ENCODE measurements at regions not wholly inside any gene's neighbourhood (a gene's known extent, or its start where the extent isn't known, plus 50 kb on each side); places are given as distances from the start of the nearest gene placed in this dataset.
A peak's percentile ranks its signal among the peaks of the same experiment; 100 is the strongest.
"Not testable (repeated sequence)": the region's sequence is repeated elsewhere in the genome, so short reads cannot be mapped to it uniquely, and the experiment has no call there.

DNA sequence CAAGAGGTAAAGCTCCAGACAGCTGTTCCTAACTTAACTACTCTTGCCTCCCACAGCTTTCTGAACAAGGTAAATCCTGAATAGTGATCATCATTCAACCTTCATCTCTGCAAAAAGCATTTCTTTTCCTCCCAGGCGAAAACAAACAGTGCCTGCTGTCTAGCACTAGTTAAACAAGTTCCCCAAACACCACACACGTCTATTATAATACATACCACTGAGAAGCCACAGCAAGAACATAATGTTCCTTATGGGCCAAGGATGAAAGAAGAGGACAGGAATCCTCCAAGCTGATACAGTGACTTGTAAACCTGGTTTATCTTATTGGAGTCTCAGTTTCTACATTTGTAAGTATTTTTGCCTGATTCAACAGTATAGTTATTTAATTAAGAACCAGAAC lies 56.1 kb upstream of the PDPR start:
- H3K4me1 ChIP-seq (ENCODE audit: control insufficient read depth, insufficient read depth, low read length); FAIRE-seq; H2AFZ ChIP-seq (ENCODE audit: control insufficient read depth, low read depth, low read length); CTCF ChIA-PET; RAD21 ChIA-PET (ENCODE audit: unreplicated experiment); SMC1A ChIA-PET (ENCODE audit: uncharacterized antibody, unreplicated experiment); DNase-seq (ENCODE audit: low read depth, low spot score); H3K9me3 ChIP-seq (replicated peaks; ENCODE audit: control insufficient read depth, insufficient read depth, low read length); POLR2A ChIA-PET; H3K27ac ChIP-seq (ENCODE audit: control insufficient read depth, insufficient read depth); BruUV-seq (replicated peaks); H3K27me3 ChIP-seq (replicated peaks in 1 of 2; ENCODE audit: control insufficient read depth in 2 of 2, insufficient read depth in 2 of 2, low read length in 1 of 2); H3K36me3 ChIP-seq (ENCODE audit: control insufficient read depth in 2 of 2, insufficient read depth in 2 of 2, low read length in 1 of 2); H3K79me2 ChIP-seq (ENCODE audit: control insufficient read depth, insufficient read depth, low read length); intact Hi-C loops (cut with micrococcal nuclease; ENCODE audit: unreplicated experiment); H3K4me3 ChIP-seq; H4K20me1 ChIP-seq (ENCODE audit: control insufficient read depth, insufficient read depth); H3K9ac ChIP-seq (ENCODE audit: control insufficient read depth, insufficient read depth, low read length); in situ Hi-C loops (cut with MboI): not testable (repeated sequence)
- peak; percentile 9; the same call in 1 of the 3 replicates for ATAC-seq
- H3K4me2 ChIP-seq (ENCODE audit: control insufficient read depth, insufficient read depth) = 0 out of 2 replicates have a peak overlapping the region, but pooled peaks have one; percentile 25
- WGBS (ENCODE audit: insufficient coverage, insufficient replicate concordance, low lambda C conversion rate, missing lambda C conversion rate) = 0% methylated on average over 1 of the region's 2 CpGs

DNA sequence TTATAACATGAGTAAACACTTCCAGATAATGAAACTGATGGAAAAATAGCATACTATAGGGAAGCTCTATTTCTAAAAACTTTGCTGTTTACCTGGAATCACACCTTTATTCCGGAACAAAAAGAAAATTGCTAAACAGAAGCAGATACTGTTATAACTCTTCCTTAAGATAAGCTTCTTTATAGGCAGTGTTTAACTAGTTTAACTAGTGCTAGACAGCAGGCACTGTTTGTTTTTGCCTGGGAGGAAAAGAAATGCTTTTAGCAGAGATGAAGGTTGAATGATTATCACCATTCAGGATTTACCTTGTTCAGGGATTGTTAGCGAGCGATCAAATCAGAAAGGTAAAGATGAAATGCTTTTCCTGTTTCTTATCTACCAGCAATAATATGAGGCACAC lies 54.7 kb upstream of the PDPR start:
- POLR2A ChIA-PET; H2AFZ ChIP-seq (ENCODE audit: control insufficient read depth, low read depth, low read length); intact Hi-C loops (cut with micrococcal nuclease; ENCODE audit: unreplicated experiment); CTCF ChIA-PET; ATAC-seq; H4K20me1 ChIP-seq (ENCODE audit: control insufficient read depth, insufficient read depth); H3K27ac ChIP-seq (ENCODE audit: control insufficient read depth, insufficient read depth); H3K4me1 ChIP-seq (ENCODE audit: control insufficient read depth, insufficient read depth, low read length); H3K4me2 ChIP-seq (ENCODE audit: control insufficient read depth, insufficient read depth); RAD21 ChIA-PET (ENCODE audit: unreplicated experiment); DNase-seq (ENCODE audit: low read depth, low spot score); H3K4me3 ChIP-seq; H3K9me3 ChIP-seq (replicated peaks; ENCODE audit: control insufficient read depth, insufficient read depth, low read length); FAIRE-seq; BruUV-seq (replicated peaks); in situ Hi-C loops (cut with MboI); H3K27me3 ChIP-seq (replicated peaks in 1 of 2; ENCODE audit: control insufficient read depth in 2 of 2, insufficient read depth in 2 of 2, low read length in 1 of 2); H3K79me2 ChIP-seq (ENCODE audit: control insufficient read depth, insufficient read depth, low read length); H3K36me3 ChIP-seq (ENCODE audit: control insufficient read depth in 2 of 2, insufficient read depth in 2 of 2, low read length in 1 of 2); H3K9ac ChIP-seq (ENCODE audit: control insufficient read depth, insufficient read depth, low read length): not testable (repeated sequence)
- SMC1A ChIA-PET (ENCODE audit: uncharacterized antibody, unreplicated experiment) = interaction anchor here (0.8 kb wide), 1 partner anchor 24 kb away, joined by 3 read pairs; no protein-coding TSS in a partner anchor
- WGBS (ENCODE audit: insufficient coverage, insufficient replicate concordance, low lambda C conversion rate, missing lambda C conversion rate) = 91% methylated on average over 3 of the region's 3 CpGs

DNA sequence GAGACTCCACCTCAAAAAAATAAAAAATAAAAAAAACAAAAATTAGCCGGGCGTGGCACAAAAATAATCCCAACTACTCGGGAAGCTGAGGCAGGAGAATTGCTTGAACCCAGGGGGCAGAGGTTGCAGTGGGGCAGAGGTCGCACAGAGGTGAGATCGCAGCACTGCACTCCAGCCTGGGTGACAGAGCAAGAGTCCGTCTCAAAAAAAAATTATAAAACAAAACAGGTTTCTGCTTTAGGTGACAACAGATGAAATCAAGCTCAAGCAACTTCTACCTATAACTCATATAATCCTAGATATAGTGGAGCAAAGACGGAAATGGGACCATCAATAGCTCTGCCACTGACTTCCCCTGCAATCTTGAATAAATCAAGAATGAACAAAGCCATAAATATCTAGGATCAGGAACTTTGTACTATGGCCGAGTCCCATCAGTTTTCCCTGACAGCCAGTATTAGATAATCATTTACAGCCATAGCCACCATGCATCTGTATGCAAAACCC lies 53.6 kb upstream of the PDPR start:
- H3K36me3 ChIP-seq (ENCODE audit: control insufficient read depth in 2 of 2, insufficient read depth in 2 of 2, low read length in 1 of 2); BruUV-seq (replicated peaks); H3K4me3 ChIP-seq; ATAC-seq; intact Hi-C loops (cut with micrococcal nuclease; ENCODE audit: unreplicated experiment); RAD21 ChIA-PET (ENCODE audit: unreplicated experiment); SMC1A ChIA-PET (ENCODE audit: uncharacterized antibody, unreplicated experiment); POLR2A ChIA-PET; H3K79me2 ChIP-seq (ENCODE audit: control insufficient read depth, insufficient read depth, low read length); FAIRE-seq; H4K20me1 ChIP-seq (ENCODE audit: control insufficient read depth, insufficient read depth); in situ Hi-C loops (cut with MboI); H3K9ac ChIP-seq (ENCODE audit: control insufficient read depth, insufficient read depth, low read length); H3K27me3 ChIP-seq (replicated peaks in 1 of 2; ENCODE audit: control insufficient read depth in 2 of 2, insufficient read depth in 2 of 2, low read length in 1 of 2); H3K4me2 ChIP-seq (ENCODE audit: control insufficient read depth, insufficient read depth); H2AFZ ChIP-seq (ENCODE audit: control insufficient read depth, low read depth, low read length); H3K27ac ChIP-seq (ENCODE audit: control insufficient read depth, insufficient read depth); H3K4me1 ChIP-seq (ENCODE audit: control insufficient read depth, insufficient read depth, low read length); DNase-seq (ENCODE audit: low read depth, low spot score); H3K9me3 ChIP-seq (replicated peaks; ENCODE audit: control insufficient read depth, insufficient read depth, low read length): not testable (repeated sequence)
- CTCF ChIA-PET = interaction anchor here (0.6 kb wide), 1 partner anchor 561 kb away, joined by 3 read pairs; no protein-coding TSS in a partner anchor
- WGBS (ENCODE audit: insufficient coverage, insufficient replicate concordance, low lambda C conversion rate, missing lambda C conversion rate) = 83% methylated on average over 8 of the region's 8 CpGs

DNA sequence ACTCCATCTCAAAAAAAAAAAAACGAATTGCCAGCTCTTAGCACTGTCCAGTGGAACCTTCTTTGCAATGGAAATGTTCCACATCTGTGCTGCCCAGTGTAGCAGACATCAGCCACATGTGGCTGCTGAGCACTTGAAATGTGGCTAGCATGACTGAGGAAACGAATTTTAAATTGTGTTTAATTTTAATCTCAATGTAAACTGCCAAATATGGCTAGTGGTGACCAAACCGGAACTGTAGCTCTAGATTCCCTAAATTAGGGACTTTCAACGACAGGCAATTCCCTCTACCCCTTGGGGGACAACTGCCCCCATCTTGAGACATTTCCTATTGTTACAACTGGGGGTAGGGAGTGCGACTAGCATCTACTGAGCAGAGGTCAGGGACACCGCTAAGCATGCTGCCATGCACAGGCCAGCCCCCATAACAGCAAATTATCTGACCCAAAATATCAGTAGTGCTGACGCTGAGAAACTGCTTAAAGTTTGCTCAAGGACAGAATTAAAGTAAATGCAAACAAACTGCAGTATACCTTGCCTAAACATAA lies 52.4 kb upstream of the PDPR start:
- H3K4me3 ChIP-seq; H2AFZ ChIP-seq (ENCODE audit: control insufficient read depth, low read depth, low read length); ATAC-seq; BruUV-seq (replicated peaks); H3K79me2 ChIP-seq (ENCODE audit: control insufficient read depth, insufficient read depth, low read length); CTCF ChIA-PET; DNase-seq (ENCODE audit: low read depth, low spot score); intact Hi-C loops (cut with micrococcal nuclease; ENCODE audit: unreplicated experiment); H3K27ac ChIP-seq (ENCODE audit: control insufficient read depth, insufficient read depth); H4K20me1 ChIP-seq (ENCODE audit: control insufficient read depth, insufficient read depth); SMC1A ChIA-PET (ENCODE audit: uncharacterized antibody, unreplicated experiment); RAD21 ChIA-PET (ENCODE audit: unreplicated experiment); POLR2A ChIA-PET; H3K27me3 ChIP-seq (replicated peaks in 1 of 2; ENCODE audit: control insufficient read depth in 2 of 2, insufficient read depth in 2 of 2, low read length in 1 of 2); in situ Hi-C loops (cut with MboI); H3K4me1 ChIP-seq (ENCODE audit: control insufficient read depth, insufficient read depth, low read length); FAIRE-seq; H3K36me3 ChIP-seq (ENCODE audit: control insufficient read depth in 2 of 2, insufficient read depth in 2 of 2, low read length in 1 of 2); H3K9ac ChIP-seq (ENCODE audit: control insufficient read depth, insufficient read depth, low read length); H3K9me3 ChIP-seq (replicated peaks; ENCODE audit: control insufficient read depth, insufficient read depth, low read length); H3K4me2 ChIP-seq (ENCODE audit: control insufficient read depth, insufficient read depth): not testable (repeated sequence)
- WGBS (ENCODE audit: insufficient coverage, insufficient replicate concordance, low lambda C conversion rate, missing lambda C conversion rate) = 29% methylated on average over 7 of the region's 7 CpGs

All from GM12878 (cell line).